ENCODE measurements at regions not wholly inside any gene's neighbourhood (a gene's known extent, or its start where the extent isn't known, plus 50 kb on each side); places are given as distances from the start of the nearest gene placed in this dataset.

- no peak for TF ChIP-seq POLR2AphosphoS5 (IDR thresholded peaks at IDR 0.05)
- TF ChIP-seq EP300 (IDR thresholded peaks at IDR 0.05): no peak
- TF ChIP-seq CTCF (IDR thresholded peaks at IDR 0.05): no peak
Observed at GRCh38 chr14:34250959-34251358, 211.1 kb downstream of the SPTSSA start.
